Gastroesophageal sphincter (tissue), 3 donors: ENCODE measurements at regions not wholly inside any gene's neighbourhood (a gene's known extent, or its start where the extent isn't known, plus 50 kb on each side); places are given as distances from the start of the nearest gene placed in this dataset.

Experiments
- EP300 ChIP-seq: sonication (generic); formaldehyde crosslinking; IDR thresholded peaks from one replicate; pipeline ENCODE4 v1.6.1; 2017; ENCODE audit warnings: antibody characterized with exemption, mild to moderate bottlenecking
- POLR2A ChIP-seq, 2 donors: fragments of 450-650 bp; IDR thresholded peaks; one replicate each; pipeline ENCODE4 v1.6.1; 2017; ENCODE audit warnings: antibody characterized with exemption in 2 of 2, mild to moderate bottlenecking in 2 of 2, moderate library complexity in 1 of 2
- POLR2AphosphoS5 ChIP-seq: sonication (generic); formaldehyde crosslinking; IDR thresholded peaks from one replicate; pipeline ENCODE4 v1.6.1; 2017; ENCODE audit warnings: antibody characterized with exemption
- TF ChIP-seq, protein P1 (sequence below), 4 experiments: fragments of 200-600 bp in 2 of 4; fragments of 450-650 bp in 2 of 4; sonication (generic) in 1 of 4; IDR thresholded peaks; one replicate each; pipeline ENCODE4 v1.5.1; 2017 to 2019; ENCODE audit warnings: antibody characterized with exemption in 4 of 4, mild to moderate bottlenecking in 2 of 4, moderate library complexity in 2 of 4

DNA sequence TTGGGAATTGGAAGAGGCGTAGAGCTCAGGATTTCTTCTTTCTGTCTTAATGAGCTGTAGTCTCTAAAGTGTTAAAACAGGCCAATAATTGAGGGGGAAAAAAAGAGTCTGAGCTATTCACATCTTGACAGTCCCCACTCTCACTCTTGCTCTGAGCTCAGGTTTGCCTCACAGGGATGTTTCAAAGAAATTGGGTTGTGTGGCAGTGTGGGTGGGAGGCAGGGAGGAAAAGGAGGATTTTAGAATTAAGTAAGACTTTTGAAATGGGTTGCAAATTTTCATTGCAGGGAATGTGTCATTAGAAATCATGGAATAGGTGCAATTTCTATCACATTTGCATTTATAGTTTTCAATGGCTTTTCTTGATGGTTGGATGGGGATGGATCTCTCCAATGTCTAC, 338.8 kb upstream of the KIRREL3 start:
- TF ChIP-seq, protein P1, sequence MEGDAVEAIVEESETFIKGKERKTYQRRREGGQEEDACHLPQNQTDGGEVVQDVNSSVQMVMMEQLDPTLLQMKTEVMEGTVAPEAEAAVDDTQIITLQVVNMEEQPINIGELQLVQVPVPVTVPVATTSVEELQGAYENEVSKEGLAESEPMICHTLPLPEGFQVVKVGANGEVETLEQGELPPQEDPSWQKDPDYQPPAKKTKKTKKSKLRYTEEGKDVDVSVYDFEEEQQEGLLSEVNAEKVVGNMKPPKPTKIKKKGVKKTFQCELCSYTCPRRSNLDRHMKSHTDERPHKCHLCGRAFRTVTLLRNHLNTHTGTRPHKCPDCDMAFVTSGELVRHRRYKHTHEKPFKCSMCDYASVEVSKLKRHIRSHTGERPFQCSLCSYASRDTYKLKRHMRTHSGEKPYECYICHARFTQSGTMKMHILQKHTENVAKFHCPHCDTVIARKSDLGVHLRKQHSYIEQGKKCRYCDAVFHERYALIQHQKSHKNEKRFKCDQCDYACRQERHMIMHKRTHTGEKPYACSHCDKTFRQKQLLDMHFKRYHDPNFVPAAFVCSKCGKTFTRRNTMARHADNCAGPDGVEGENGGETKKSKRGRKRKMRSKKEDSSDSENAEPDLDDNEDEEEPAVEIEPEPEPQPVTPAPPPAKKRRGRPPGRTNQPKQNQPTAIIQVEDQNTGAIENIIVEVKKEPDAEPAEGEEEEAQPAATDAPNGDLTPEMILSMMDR (IDR thresholded peaks at IDR 0.05): no peak
- TF ChIP-seq EP300 (no peak), POLR2AphosphoS5 (no peak), POLR2A (IDR thresholded peaks at IDR 0.05) (no peak)
